PC-9 (cell line): ENCODE measurements at regions not wholly inside any gene's neighbourhood (a gene's known extent, or its start where the extent isn't known, plus 50 kb on each side); places are given as distances from the start of the nearest gene placed in this dataset.

Experiments
- BruUV-seq: library from RNA; stranded (reverse); fragments of 400-500 nt; replicated peaks from 2 replicates; lab custom pipeline; 2021; lab: Mats Ljungman, UMichigan
- CTCF ChIA-PET: fragments of 300-600 bp; sonication (Branson Sonifier 250); formaldehyde crosslinking; loops from one replicate; lab custom pipeline; 2022; ENCODE audit warnings: antibody characterized with exemption; lab: Charles Lee
- POLR2A ChIA-PET: fragments of 300-600 bp; sonication (Branson Sonifier 250); formaldehyde crosslinking; loops from one replicate; lab custom pipeline; 2022; ENCODE audit warnings: antibody characterized with exemption; ENCODE audit not compliant: unreplicated experiment; lab: Charles Lee
- DNase-seq, 2 experiments: peaks; one replicate each; pipeline versions ENCODE4 v3.0.0 to v3.0.0-alpha.2; 2015 to 2022; ENCODE audit warnings: mixed read lengths in 1 of 2
- H2AFZ ChIP-seq: fragments of 200-600 bp; sonication (generic); 2 replicates; pipeline ENCODE4 v1.8.1; 2017; ENCODE audit warnings: antibody characterized with exemption
- H3F3A ChIP-seq: fragments of 200-600 bp; sonication (generic); 2 replicates; pipeline ENCODE4 v1.8.1; 2017; ENCODE audit warnings: antibody characterized with exemption, mild to moderate bottlenecking, low read depth; ENCODE audit not compliant: insufficient read depth
- H3K27ac ChIP-seq: fragments of 200-600 bp; sonication (generic); 2 replicates; pipeline ENCODE4 v1.6.1; 2016; ENCODE audit warnings: mixed run types
- H3K27me3 ChIP-seq: fragments of 200-600 bp; sonication (generic); 2 replicates; pipeline ENCODE4 v1.6.1; 2016; ENCODE audit warnings: low read depth, mixed run types; ENCODE audit not compliant: insufficient read depth
- H3K36me3 ChIP-seq: fragments of 200-600 bp; sonication (generic); 2 replicates; pipeline ENCODE4 v1.6.1; 2016; ENCODE audit warnings: low read depth, mixed run types
- H3K4me1 ChIP-seq: fragments of 200-600 bp; sonication (generic); replicated peaks from 2 replicates; pipeline ENCODE4 v1.6.1; 2016; ENCODE audit warnings: mixed run types; ENCODE audit not compliant: insufficient read depth
- H3K4me2 ChIP-seq: fragments of 200-600 bp; sonication (generic); 2 replicates; pipeline ENCODE4 v1.6.1; 2017; ENCODE audit warnings: mixed run types
- H3K4me3 ChIP-seq: fragments of 200-600 bp; sonication (generic); 2 replicates; pipeline ENCODE4 v1.6.1; 2016; ENCODE audit warnings: mixed run types
- H3K79me2 ChIP-seq: fragments of 200-600 bp; sonication (generic); 2 replicates; pipeline ENCODE4 v1.6.1; 2017; ENCODE audit warnings: low read depth, mixed run types
- H3K9me2 ChIP-seq: fragments of 200-600 bp; sonication (generic); 2 replicates; pipeline ENCODE4 v1.8.1; 2017; ENCODE audit warnings: mild to moderate bottlenecking; ENCODE audit not compliant: insufficient read depth
- H3K9me3 ChIP-seq: fragments of 200-600 bp; sonication (generic); 2 replicates; pipeline ENCODE4 v1.8.1; 2016; ENCODE audit warnings: low read depth; ENCODE audit not compliant: insufficient read depth
- H4K20me1 ChIP-seq: fragments of 200-600 bp; sonication (generic); 2 replicates; pipeline ENCODE4 v1.8.1; 2017; ENCODE audit not compliant: insufficient read depth
- EZH2 ChIP-seq: fragments of 200-600 bp; sonication (generic); IDR thresholded peaks from 2 replicates; pipeline ENCODE4 v1.8.0; 2017; ENCODE audit warnings: antibody characterized with exemption, low read depth
- intact Hi-C: fragments of 100-400 bp; cut with micrococcal nuclease; formaldehyde crosslinking; loops from one replicate; pipeline ENCODE4 v1.10.0; 2022; ENCODE audit not compliant: unreplicated experiment
- TF ChIP-seq, protein P1 (sequence below): fragments of 200-600 bp; sonication (generic); conservative IDR thresholded peaks from 2 replicates; pipeline ENCODE4 v1.6.1; 2017; ENCODE audit warnings: mixed run types, antibody characterized with exemption, mild to moderate bottlenecking, moderate library complexity

DNA sequence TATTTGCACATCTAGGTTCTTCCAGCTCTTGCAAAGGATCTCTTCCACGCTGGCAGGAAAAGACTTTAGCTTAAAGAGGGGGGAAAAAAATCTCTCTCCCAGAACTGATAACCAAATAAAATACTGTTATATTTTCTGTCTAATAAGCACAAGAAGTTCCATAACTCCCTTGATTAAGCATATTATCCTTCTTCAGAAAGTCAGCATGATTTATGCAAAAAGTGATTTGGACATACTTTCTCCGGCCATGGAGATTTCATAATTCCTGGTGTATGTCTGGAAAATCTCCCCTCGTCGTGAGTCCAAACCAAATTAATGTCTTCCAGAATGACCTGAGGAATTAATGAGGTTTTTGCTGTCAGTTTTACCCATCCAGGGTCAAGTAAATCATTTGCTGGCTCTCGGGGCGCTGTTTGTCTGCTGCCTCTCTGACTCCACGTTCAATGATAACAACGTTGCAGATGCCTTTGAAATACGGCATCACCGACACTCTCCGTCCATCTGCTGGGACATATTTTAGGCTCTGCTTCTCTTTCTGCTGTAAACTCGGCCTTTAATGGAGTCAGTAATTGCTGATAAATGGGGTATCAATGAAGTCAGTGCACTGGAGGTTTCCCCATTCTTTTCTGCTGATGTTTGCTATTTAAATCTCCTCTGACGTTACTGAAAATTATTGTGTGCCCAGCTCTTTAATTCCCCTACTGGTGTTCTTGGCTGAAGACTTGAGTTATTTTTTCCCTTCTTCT is 112.9 kb downstream of the HLX start:
- no peak for DNase-seq
- intact Hi-C loops: no loop called here
- Histone ChIP-seq H3K9me2 (no peaks in the 10 kb centered on the region), H3K27me3 (no peaks in the 10 kb centered on the region), H4K20me1 (no peaks in the 10 kb centered on the region), H3K4me2 (no peak overlapping the region), H3K36me3 (no peaks in the 10 kb centered on the region), H3K79me2 (no peaks in the 10 kb centered on the region), H2AFZ (no peak overlapping the region), H3K9me3 (no peaks in the 10 kb centered on the region), H3K4me3 (no peak overlapping the region), H3F3A (no peaks in the 10 kb centered on the region), H3K27ac (no peak overlapping the region), H3K4me1 (no peaks in the 10 kb centered on the region)
- POLR2A ChIA-PET: interaction anchor here (0.7 kb wide), 1 partner anchor 126 kb away, joined by 8 read pairs; no protein-coding TSS in a partner anchor
- TF ChIP-seq, protein P1, sequence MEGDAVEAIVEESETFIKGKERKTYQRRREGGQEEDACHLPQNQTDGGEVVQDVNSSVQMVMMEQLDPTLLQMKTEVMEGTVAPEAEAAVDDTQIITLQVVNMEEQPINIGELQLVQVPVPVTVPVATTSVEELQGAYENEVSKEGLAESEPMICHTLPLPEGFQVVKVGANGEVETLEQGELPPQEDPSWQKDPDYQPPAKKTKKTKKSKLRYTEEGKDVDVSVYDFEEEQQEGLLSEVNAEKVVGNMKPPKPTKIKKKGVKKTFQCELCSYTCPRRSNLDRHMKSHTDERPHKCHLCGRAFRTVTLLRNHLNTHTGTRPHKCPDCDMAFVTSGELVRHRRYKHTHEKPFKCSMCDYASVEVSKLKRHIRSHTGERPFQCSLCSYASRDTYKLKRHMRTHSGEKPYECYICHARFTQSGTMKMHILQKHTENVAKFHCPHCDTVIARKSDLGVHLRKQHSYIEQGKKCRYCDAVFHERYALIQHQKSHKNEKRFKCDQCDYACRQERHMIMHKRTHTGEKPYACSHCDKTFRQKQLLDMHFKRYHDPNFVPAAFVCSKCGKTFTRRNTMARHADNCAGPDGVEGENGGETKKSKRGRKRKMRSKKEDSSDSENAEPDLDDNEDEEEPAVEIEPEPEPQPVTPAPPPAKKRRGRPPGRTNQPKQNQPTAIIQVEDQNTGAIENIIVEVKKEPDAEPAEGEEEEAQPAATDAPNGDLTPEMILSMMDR: no peak
- TF ChIP-seq EZH2: no peak
- no TSS peak for BruUV-seq
- CTCF ChIA-PET: no interaction called here

DNA sequence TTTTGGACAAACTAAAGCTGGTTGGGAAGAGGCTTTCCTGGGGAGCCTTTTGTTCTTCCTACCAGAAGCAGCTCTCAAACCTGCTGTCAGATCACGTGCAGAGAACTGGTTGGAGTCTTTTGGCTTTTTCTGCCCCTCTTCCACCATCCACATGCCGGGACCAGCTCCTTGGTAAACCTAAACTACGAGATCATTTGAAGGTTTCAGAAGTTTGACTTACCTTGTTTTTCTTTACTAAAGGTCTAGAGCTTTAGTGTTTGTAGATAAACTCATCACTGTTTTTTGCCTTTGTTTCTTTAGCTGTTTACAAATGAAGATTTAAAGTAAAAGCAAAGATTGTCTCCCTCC is 113.4 kb downstream of the HLX start:
- Histone ChIP-seq H3K36me3 (no peaks in the 10 kb centered on the region), H4K20me1 (no peaks in the 10 kb centered on the region), H3K9me3 (no peaks in the 10 kb centered on the region), H3K79me2 (no peaks in the 10 kb centered on the region), H3K9me2 (no peaks in the 10 kb centered on the region), H3K27ac (no peak overlapping the region), H3F3A (no peaks in the 10 kb centered on the region), H3K4me3 (no peak overlapping the region), H3K27me3 (no peaks in the 10 kb centered on the region), H3K4me1 (no peaks in the 10 kb centered on the region), H3K4me2 (no peak overlapping the region), H2AFZ (no peak overlapping the region)
- TF ChIP-seq, protein P1: no peak
- TF ChIP-seq EZH2: no peak
- DNase-seq: no peak
- CTCF ChIA-PET: no interaction called here
- BruUV-seq: no TSS peak
- intact Hi-C loops: no loop called here
- POLR2A ChIA-PET: interaction anchor here (0.7 kb wide), 1 partner anchor 125 kb away, joined by 8 read pairs; no protein-coding TSS in a partner anchor

DNA sequence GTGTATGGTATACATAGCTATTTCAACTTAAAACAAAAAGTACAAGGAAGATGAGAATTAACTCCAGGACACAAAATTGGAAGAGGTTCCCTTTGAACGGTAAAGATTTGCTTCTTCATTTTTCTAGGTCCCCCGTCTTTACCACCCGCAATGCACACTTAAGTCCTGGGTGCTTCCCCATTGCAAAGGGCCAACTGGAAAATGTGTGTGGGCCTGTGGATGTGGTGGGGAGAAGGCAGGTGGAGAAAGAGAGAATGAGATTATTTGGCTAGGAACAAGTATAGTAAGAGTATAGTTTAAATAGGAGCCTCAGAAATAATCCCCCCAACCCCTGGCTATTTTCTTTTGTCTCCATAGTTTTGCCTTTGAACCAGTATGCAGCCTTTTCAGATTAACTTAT is 115.4 kb downstream of the HLX start:
- intact Hi-C loops: no loop called here
- CTCF ChIA-PET: no interaction called here

More for the DNA sequence above, 115.4 kb downstream of the HLX start:
- no peak overlapping the region for H2AFZ ChIP-seq
- H3K79me2 ChIP-seq: no peaks in the 10 kb centered on the region
- no peak overlapping the region for H3K4me3 ChIP-seq
- DNase-seq: no peak
- H3K27me3 ChIP-seq: no peaks in the 10 kb centered on the region
- no TSS peak for BruUV-seq
- H3K36me3 ChIP-seq: no peaks in the 10 kb centered on the region
- no peaks in the 10 kb centered on the region for H3K9me2 ChIP-seq
- H3K27ac ChIP-seq: no peak overlapping the region
- no peak for TF ChIP-seq EZH2
- TF ChIP-seq, protein P1: no peak
- H4K20me1 ChIP-seq: no peaks in the 10 kb centered on the region
- POLR2A ChIA-PET: no interaction called here
- no peaks in the 10 kb centered on the region for H3K4me1 ChIP-seq
- H3K9me3 ChIP-seq: no peaks in the 10 kb centered on the region
- no peaks in the 10 kb centered on the region for H3F3A ChIP-seq
- no peak overlapping the region for H3K4me2 ChIP-seq
